Colonic mucosa (tissue), 4 donors: ENCODE measurements at regions not wholly inside any gene's neighbourhood (a gene's known extent, or its start where the extent isn't known, plus 50 kb on each side); places are given as distances from the start of the nearest gene placed in this dataset.

Source experiments
- DNase-seq: peaks from one replicate; pipeline ENCODE4 v3.0.0-alpha.2; 2020
- H3K27ac ChIP-seq: fragments of 200-600 bp; one replicate; pipeline ENCODE4 v1.8.0; 2021
- H3K27me3 ChIP-seq: fragments of 200-600 bp; one replicate; pipeline ENCODE4 v1.8.0; 2021
- H3K36me3 ChIP-seq: fragments of 200-600 bp; one replicate; pipeline ENCODE4 v1.8.0; 2021
- H3K4me1 ChIP-seq: fragments of 200-600 bp; one replicate; pipeline ENCODE4 v1.8.0; 2021; ENCODE audit warnings: mild to moderate bottlenecking
- H3K4me3 ChIP-seq: fragments of 200-600 bp; one replicate; pipeline ENCODE4 v1.8.0; 2021
- H3K9ac ChIP-seq, 2 donors: one replicate each; pipeline ENCODE4 v1.7.0; 2013; ENCODE audit warnings: control low read depth in 2 of 2, low read depth in 2 of 2, low read length in 2 of 2
- H3K9me3 ChIP-seq: fragments of 200-600 bp; one replicate; pipeline ENCODE4 v1.8.0; 2021
- CTCF ChIP-seq: fragments of 200-600 bp; IDR thresholded peaks from one replicate; pipeline ENCODE4 v1.8.0; 2022; ENCODE audit warnings: antibody characterized with exemption, mild to moderate bottlenecking
- intact Hi-C: fragments of 100-400 bp; cut with DNase I; formaldehyde crosslinking; loops from one replicate; pipeline ENCODE4 v1.14.1; 2022
- donor health status: healthy.
- donor health status: DM: no; HTN: no; CAD: no.
- donor health status: DM: no; HTN: no; CAD: no.

DNA sequence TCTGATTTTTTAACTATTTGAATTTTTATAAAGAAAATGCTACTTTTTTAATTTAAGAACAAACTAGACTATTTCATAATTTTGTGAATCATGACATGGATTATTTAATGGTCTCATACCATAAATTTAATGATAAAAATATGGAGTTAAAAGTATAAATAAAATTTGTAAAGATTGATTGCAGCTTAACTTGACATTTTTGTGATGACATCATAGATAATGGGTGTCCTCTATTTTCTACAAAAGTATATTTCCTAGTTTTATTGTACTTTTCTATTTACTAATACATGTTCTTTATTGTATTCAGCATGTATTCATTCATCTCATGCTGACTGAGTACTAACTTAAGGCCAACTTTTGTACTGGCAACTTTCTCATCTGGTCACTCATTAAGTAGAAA, 1096.5 kb downstream of the NR2F1-AS1 start:
- no peak for TF ChIP-seq CTCF
- H3K4me3 ChIP-seq, result no peak overlapping the region
- no peaks in the 10 kb centered on the region for H3K36me3 ChIP-seq
- intact Hi-C loops, result no loop called here
- no peak overlapping the region for H3K9ac ChIP-seq
- no peaks in the 10 kb centered on the region for H3K9me3 ChIP-seq
- DNase-seq, result no peak
- no peaks in the 10 kb centered on the region for H3K27me3 ChIP-seq
- H3K27ac ChIP-seq, result no peak overlapping the region
- no peaks in the 10 kb centered on the region for H3K4me1 ChIP-seq

DNA sequence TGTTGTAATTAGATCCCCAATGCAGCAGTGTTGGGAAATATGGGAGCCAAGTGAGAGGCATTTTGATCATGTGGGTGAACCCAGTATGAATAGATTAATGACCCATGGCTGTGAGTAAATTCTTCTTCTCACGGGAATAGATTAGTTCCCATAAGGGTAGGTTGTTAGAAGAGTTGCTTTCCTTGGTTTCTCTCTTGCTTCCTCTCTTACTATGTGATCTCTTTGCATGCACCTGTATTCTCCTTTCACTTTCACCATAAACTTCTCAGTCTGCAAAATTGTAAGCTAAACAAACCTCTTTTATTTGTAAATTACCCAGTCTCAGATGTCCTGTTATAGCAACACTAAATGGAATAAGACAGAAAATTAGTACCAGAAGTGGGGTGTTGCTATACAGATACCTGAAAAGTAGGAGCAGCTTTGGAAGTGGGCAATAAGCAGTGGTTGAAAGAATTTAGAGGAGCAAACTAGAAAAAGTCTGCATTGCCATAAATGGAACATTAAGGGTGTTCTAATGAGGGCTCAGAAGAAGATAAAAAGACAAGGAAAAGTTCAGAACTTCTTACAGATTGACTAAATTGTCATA, 1090.0 kb upstream of the ARRDC3 start:
- no peaks in the 10 kb centered on the region for H3K4me1 ChIP-seq
- H3K9me3 ChIP-seq, result no peaks in the 10 kb centered on the region
- TF ChIP-seq CTCF, result no peak
- no peak overlapping the region for H3K9ac ChIP-seq
- H3K4me3 ChIP-seq, result no peak overlapping the region
- no peaks in the 10 kb centered on the region for H3K36me3 ChIP-seq
- intact Hi-C loops, result no loop called here
- H3K27me3 ChIP-seq, result no peaks in the 10 kb centered on the region
- H3K27ac ChIP-seq, result no peak overlapping the region
- no peak for DNase-seq

- no peaks in the 10 kb centered on the region for H3K4me1 ChIP-seq
- no peak overlapping the region for H3K27ac ChIP-seq
- no peaks in the 10 kb centered on the region for H3K27me3 ChIP-seq
- no peaks in the 10 kb centered on the region for H3K36me3 ChIP-seq
- no peak for DNase-seq
- intact Hi-C loops, result no loop called here
- H3K9me3 ChIP-seq, result no peaks in the 10 kb centered on the region
- no peak overlapping the region for H3K9ac ChIP-seq
- no peak overlapping the region for H3K4me3 ChIP-seq
- no peak for TF ChIP-seq CTCF
Observed at GRCh38 chr5:92471861-92472260, 1088.7 kb upstream of the ARRDC3 start.

GRCh38 chr5:92470770-92471169, 1087.7 kb upstream of the ARRDC3 start:
- no peak for DNase-seq
- no peak overlapping the region for H3K9ac ChIP-seq
- no peaks in the 10 kb centered on the region for H3K4me1 ChIP-seq
- H3K27me3 ChIP-seq, result no peaks in the 10 kb centered on the region
- H3K27ac ChIP-seq, result no peak overlapping the region
- no peaks in the 10 kb centered on the region for H3K9me3 ChIP-seq
- H3K36me3 ChIP-seq, result no peaks in the 10 kb centered on the region
- no peak overlapping the region for H3K4me3 ChIP-seq
- intact Hi-C loops, result no loop called here
- no peak for TF ChIP-seq CTCF

- no peak for DNase-seq
- no peak overlapping the region for H3K27ac ChIP-seq
- no peak overlapping the region for H3K9ac ChIP-seq
- no peaks in the 10 kb centered on the region for H3K4me1 ChIP-seq
- TF ChIP-seq CTCF, result no peak
- no peaks in the 10 kb centered on the region for H3K27me3 ChIP-seq
- intact Hi-C loops, result no loop called here
- H3K4me3 ChIP-seq, result no peak overlapping the region
- no peaks in the 10 kb centered on the region for H3K36me3 ChIP-seq
- no peaks in the 10 kb centered on the region for H3K9me3 ChIP-seq
Observed at GRCh38 chr5:92468295-92468694, 1085.2 kb upstream of the ARRDC3 start.
